GM19438 (cell line): ENCODE measurements at regions not wholly inside any gene's neighbourhood (a gene's known extent, or its start where the extent isn't known, plus 50 kb on each side); places are given as distances from the start of the nearest gene placed in this dataset.

Experiments used
- ATAC-seq: cut with Tn5 transposase; IDR thresholded peaks from one replicate; pipeline ENCODE4 v1.9.1; 2021; ENCODE audit warnings: low read depth; ENCODE audit not compliant: unreplicated experiment

- no peak for ATAC-seq
Observed at GRCh38 chr16:62712566-62712965, 676.3 kb upstream of the CDH8 start.

- ATAC-seq: no peak
Observed at GRCh38 chr16:62711797-62712196, 675.6 kb upstream of the CDH8 start.

GRCh38 chr16:62709794-62710193, 673.6 kb upstream of the CDH8 start:
- no peak for ATAC-seq

GRCh38 chr16:62701426-62701825, 665.2 kb upstream of the CDH8 start:
- no peak for ATAC-seq

- ATAC-seq: no peak
Observed at GRCh38 chr16:62700426-62701294, 664.4 kb upstream of the CDH8 start.

GRCh38 chr16:62692685-62693084, 656.4 kb upstream of the CDH8 start:
- no peak for ATAC-seq

GRCh38 chr16:62681819-62682218, 645.6 kb upstream of the CDH8 start:
- ATAC-seq: no peak

GRCh38 chr16:62678796-62679195, 642.6 kb upstream of the CDH8 start:
- no peak for ATAC-seq

GRCh38 chr16:62676306-62676705, 640.1 kb upstream of the CDH8 start:
- ATAC-seq: no peak

- no peak for ATAC-seq
Observed at GRCh38 chr16:62665269-62665668, 629.0 kb upstream of the CDH8 start.

- ATAC-seq: no peak
Observed at GRCh38 chr16:62664566-62664965, 628.3 kb upstream of the CDH8 start.

- no peak for ATAC-seq
Observed at GRCh38 chr16:62661435-62661834, 625.2 kb upstream of the CDH8 start.

GRCh38 chr16:62657116-62657515, 620.9 kb upstream of the CDH8 start:
- ATAC-seq: no peak

- no peak for ATAC-seq
Observed at GRCh38 chr16:62652441-62653120, 616.3 kb upstream of the CDH8 start.

GRCh38 chr16:62648256-62648655, 612.0 kb upstream of the CDH8 start:
- ATAC-seq: no peak

- no peak for ATAC-seq
Observed at GRCh38 chr16:62644030-62644812, 608.0 kb upstream of the CDH8 start.

- no peak for ATAC-seq
Observed at GRCh38 chr16:62642677-62643076, 606.4 kb upstream of the CDH8 start.

- ATAC-seq: no peak
Observed at GRCh38 chr16:62639890-62640289, 603.7 kb upstream of the CDH8 start.

- peak; percentile 88 for ATAC-seq
Observed at GRCh38 chr16:62638964-62639870, 603.0 kb upstream of the CDH8 start.

GRCh38 chr16:62638324-62638911, 602.2 kb upstream of the CDH8 start:
- ATAC-seq: no peak
